OCI-LY3 (cell line): ENCODE measurements at regions not wholly inside any gene's neighbourhood (a gene's known extent, or its start where the extent isn't known, plus 50 kb on each side); places are given as distances from the start of the nearest gene placed in this dataset.

Experiments
- EZH2phosphoT487 ChIP-seq: fragments of 200-600 bp; shearing (Covaris generic); IDR thresholded peaks from 2 replicates; pipeline ENCODE4 v1.6.1; 2018; ENCODE audit warnings: antibody characterized with exemption, mixed run types, low read depth
- TF ChIP-seq, protein P1 (sequence below): fragments of 200-600, 300-600 bp; sonication (generic); IDR thresholded peaks from 2 replicates; pipeline ENCODE4 v1.5.1; 2014; ENCODE audit warnings: antibody characterized with exemption, low read length, low read depth

DNA sequence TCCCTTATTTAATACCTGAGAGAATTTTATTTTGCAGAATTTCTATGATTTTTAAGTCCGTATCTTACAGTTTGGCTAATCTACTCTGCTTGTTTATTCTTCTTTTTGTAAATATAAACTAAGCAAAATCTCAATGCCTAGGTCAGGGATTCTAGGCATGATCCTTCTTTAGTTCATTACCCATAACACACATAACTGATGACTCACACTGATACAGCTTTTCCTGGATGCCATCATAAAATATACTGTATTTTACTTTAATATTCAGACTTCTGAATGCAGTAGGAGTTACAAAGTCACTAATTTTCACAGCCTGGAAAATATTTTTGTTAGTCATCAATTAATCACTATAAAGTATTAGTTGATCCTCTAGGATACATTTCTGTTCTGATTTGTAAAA is 898.2 kb upstream of the RAG2 start:
- TF ChIP-seq, protein P1, sequence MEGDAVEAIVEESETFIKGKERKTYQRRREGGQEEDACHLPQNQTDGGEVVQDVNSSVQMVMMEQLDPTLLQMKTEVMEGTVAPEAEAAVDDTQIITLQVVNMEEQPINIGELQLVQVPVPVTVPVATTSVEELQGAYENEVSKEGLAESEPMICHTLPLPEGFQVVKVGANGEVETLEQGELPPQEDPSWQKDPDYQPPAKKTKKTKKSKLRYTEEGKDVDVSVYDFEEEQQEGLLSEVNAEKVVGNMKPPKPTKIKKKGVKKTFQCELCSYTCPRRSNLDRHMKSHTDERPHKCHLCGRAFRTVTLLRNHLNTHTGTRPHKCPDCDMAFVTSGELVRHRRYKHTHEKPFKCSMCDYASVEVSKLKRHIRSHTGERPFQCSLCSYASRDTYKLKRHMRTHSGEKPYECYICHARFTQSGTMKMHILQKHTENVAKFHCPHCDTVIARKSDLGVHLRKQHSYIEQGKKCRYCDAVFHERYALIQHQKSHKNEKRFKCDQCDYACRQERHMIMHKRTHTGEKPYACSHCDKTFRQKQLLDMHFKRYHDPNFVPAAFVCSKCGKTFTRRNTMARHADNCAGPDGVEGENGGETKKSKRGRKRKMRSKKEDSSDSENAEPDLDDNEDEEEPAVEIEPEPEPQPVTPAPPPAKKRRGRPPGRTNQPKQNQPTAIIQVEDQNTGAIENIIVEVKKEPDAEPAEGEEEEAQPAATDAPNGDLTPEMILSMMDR = no peak
- no peak for TF ChIP-seq EZH2phosphoT487
